Bronchial epithelial cell (primary cell): ENCODE measurements at regions not wholly inside any gene's neighbourhood (a gene's known extent, or its start where the extent isn't known, plus 50 kb on each side); places are given as distances from the start of the nearest gene placed in this dataset.

ENCODE experiments used
- DNase-seq: peaks from one replicate; pipeline ENCODE4 v3.0.0-alpha.2; 2010; ENCODE audit warnings: low read depth
- FAIRE-seq: peaks from 2 replicates; lab custom pipeline; 2011; peaks lifted over from hg19 to GRCh38; lab: Jason Lieb, UNC
- H3K27me3 ChIP-seq: 2 replicates; pipeline ENCODE4 v1.5.1; 2011; ENCODE audit warnings: low read length; ENCODE audit not compliant: control insufficient read depth, insufficient read depth
- H3K36me3 ChIP-seq: 2 replicates; pipeline ENCODE4 v1.5.1; 2011; ENCODE audit warnings: low read length; ENCODE audit not compliant: control insufficient read depth, insufficient read depth
- H3K4me3 ChIP-seq: 2 replicates; pipeline ENCODE4 v1.5.1; 2011; ENCODE audit warnings: mild to moderate bottlenecking, low read depth, low read length, control low read depth
- CTCF ChIP-seq: IDR thresholded peaks from 2 replicates; pipeline ENCODE4 v1.5.1; 2011; ENCODE audit warnings: mild to moderate bottlenecking, moderate library complexity, low read length, control low read depth, inconsistent platforms; ENCODE audit not compliant: insufficient read depth, severe bottlenecking

GRCh38 chr6:138647006-138647405, 126.6 kb upstream of the CCDC28A start:
- no peak for TF ChIP-seq CTCF
- no peaks in the 10 kb centered on the region for H3K27me3 ChIP-seq
- no peak overlapping the region for H3K4me3 ChIP-seq
- H3K36me3 ChIP-seq = peaks cover 2% of the 10 kb centered on the region
- FAIRE-seq (no peak), DNase-seq (peak; percentile 18)

- H3K36me3 ChIP-seq = peaks cover 2% of the 10 kb centered on the region
Observed at GRCh38 chr6:138648127-138648526, 125.4 kb upstream of the CCDC28A start.

GRCh38 chr6:138651491-138651890, 122.1 kb upstream of the CCDC28A start:
- peaks cover 1% of the 10 kb centered on the region for H3K36me3 ChIP-seq
- peak; percentile 10 for DNase-seq
- no peak overlapping the region for H3K4me3 ChIP-seq
- no peak for TF ChIP-seq CTCF
- no peaks in the 10 kb centered on the region for H3K27me3 ChIP-seq
- no peak for FAIRE-seq

More at GRCh38 chr6:138648127-138648526, 125.4 kb upstream of the CCDC28A start:
- no peaks in the 10 kb centered on the region for H3K27me3 ChIP-seq
- no peak for FAIRE-seq
- no peak for TF ChIP-seq CTCF
- DNase-seq = no peak
- no peak overlapping the region for H3K4me3 ChIP-seq

- FAIRE-seq = no peak
- Histone ChIP-seq H3K36me3 (peaks cover 1% of the 10 kb centered on the region), H3K4me3 (no peak overlapping the region), H3K27me3 (no peaks in the 10 kb centered on the region)
- no peak for DNase-seq
- no peak for TF ChIP-seq CTCF
Observed at GRCh38 chr6:138652824-138653223, 120.7 kb upstream of the CCDC28A start.

GRCh38 chr6:138653435-138653834, 120.1 kb upstream of the CCDC28A start:
- Histone ChIP-seq H3K36me3 (peaks cover 1% of the 10 kb centered on the region), H3K27me3 (no peaks in the 10 kb centered on the region), H3K4me3 (no peak overlapping the region)
- no peak for TF ChIP-seq CTCF
- DNase-seq (no peak), FAIRE-seq (no peak)
